HG03354 (cell line): ENCODE measurements at regions not wholly inside any gene's neighbourhood (a gene's known extent, or its start where the extent isn't known, plus 50 kb on each side); places are given as distances from the start of the nearest gene placed in this dataset.

Experiments
- ATAC-seq: cut with Tn5 transposase; IDR thresholded peaks from one replicate; pipeline ENCODE4 v1.9.1; 2021; ENCODE audit warnings: mild to moderate bottlenecking; ENCODE audit not compliant: unreplicated experiment, poor library complexity, severe bottlenecking

DNA sequence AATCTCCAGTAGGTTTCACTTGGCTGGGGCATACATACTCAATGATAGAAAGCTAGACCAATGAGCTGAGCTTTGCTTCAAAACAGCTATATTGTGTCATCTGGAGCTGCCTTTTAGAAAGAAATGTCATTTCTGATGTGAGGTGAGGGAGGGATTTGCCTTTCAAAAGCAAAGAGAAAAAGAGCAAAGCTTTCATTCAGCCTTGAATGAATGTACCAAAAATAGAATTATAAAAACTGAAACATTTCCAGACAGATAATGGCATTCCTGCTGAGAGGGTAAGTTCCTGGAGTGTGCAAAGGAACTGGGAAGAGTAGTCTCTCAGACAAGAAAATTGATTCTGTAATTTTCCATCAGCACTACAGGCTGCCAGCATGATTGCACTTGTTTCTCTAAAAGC, 710.0 kb downstream of the LRFN5 start:
- no peak for ATAC-seq

DNA sequence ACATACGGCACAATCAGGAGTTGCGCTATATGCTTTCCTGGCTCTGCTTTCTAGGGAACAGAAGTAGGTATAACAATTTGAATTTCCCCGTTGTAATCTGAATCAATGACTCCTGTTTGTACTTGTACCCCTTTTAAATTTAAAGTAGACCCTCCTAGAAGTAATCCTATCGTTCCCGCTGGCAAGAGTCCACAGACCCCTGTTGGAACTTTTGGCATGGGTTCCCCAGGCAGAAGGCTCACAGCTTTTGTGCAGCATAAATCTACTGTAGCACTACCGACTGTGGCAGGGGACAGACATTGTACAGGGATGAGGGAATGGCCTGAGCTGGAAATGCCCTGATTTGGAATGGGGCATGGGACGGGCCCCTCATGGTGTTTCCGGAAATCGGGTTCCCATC, 705.2 kb downstream of the LRFN5 start:
- ATAC-seq = no peak

DNA sequence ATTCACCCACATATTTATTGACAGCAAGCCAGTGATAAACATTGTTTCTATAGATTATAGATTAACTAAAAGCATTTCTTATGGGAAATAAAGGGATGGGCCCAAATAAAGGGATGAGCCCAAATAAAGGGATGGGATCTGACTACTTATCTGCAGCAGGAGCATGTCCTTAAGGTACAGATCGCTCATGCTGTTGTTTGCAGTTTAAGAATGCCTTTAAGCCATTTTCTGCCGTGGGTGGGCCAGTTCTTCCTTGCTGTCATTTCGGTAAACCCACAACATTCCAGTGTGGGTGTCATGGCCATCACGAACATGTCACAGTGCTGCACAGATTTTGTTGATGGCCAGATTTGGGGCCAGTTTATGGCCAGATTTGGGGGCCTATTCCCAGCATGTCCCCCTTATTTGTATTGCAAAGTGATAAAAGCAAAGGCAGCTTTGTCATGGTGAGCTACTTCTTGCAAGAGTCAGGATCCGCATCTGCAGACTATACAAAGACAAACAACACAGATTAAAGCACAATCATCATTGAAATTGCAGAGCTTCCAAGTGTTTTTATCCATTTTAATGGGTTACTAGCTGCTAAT, 700.7 kb downstream of the LRFN5 start:
- ATAC-seq = no peak

DNA sequence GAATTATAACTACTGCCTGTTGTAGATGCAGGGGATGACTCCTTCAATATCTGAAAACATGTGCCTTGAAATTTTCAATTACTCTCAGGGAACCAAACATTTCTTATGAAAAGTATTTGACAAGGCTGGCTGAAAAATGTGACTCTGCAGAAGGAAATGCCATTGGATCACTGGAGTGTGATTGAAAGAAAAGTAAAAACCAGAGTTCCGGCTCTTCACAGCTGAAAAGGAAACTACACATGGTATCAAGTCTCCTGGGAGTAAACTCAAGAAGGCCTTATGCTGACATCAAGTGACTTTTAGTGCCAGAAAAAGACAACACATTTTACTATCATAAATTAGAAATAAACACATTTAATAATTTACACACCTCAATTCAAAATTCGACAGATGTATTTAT, 693.0 kb downstream of the LRFN5 start:
- peak; percentile 98 for ATAC-seq

DNA sequence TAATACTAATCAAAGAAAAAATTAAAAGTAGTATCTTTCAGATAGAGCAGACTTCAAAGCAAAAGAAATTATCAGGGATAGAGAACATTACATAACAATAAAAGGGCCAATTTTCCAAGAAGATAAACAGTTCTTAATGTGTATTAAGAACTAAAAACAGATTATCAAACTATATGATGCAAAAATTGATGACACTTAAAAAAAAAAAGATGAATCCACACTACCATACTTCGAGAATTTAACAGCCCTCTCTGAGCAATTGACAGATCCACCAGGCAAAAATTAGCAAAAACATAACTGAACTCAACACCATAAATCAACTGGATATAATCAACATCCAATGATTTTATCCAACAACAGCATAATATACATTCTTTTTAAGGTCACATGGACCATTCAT, 686.5 kb downstream of the LRFN5 start:
- ATAC-seq = no peak

DNA sequence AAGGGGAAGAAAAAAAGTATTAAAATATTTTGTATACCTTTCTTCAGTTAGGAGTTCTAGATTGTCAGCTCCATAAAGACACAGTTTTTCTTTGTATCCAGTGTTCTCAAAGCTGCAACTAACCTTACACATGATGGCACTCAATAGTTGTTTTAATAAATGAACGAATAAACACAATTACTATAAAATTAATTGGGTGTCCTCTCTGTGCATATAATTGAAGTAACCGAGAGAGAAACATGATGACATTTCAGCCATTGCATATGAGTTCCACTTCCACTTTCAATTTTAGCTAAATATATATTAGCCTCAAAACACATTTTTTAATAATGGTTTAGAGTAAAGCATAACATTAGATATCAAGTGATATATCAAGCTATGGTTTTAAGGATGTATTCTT, 671.2 kb downstream of the LRFN5 start:
- no peak for ATAC-seq

DNA sequence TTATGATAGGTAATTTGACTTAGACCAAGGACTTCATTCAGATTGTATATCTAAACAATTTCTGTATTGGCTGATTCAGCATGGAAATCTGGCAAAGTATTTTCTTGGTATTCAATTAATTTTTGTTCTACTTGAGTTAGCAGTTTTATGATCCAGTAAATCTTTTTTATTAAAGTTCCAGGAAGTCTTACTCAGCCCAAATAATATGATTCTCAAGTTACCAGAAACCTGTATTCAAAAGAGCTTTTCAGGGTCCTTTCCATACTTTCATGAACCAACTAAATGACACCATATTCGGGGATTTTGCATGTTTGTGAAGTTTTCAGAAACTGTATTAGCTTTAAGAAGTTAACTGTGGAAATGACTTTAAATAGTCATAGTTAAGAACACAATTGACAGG, 662.6 kb downstream of the LRFN5 start:
- no peak for ATAC-seq

DNA sequence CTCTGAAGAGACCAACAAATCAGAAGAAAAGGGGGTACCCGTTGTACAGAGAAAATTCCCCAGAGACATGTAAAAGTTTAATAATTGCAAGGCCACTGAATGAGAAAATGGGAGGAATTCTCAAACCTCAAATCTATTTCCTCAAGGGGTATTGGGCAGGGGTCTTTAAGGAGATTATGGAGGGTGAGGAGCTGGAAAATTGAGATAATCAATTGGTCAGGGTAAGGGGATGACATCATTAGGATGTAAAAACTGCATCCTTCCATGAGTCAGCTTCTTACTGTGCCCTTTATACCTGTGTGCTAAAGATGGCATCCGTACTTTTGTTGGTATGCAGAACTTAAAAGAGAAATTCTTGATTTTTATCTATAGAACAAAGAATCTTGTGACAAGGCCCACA, 641.5 kb downstream of the LRFN5 start:
- ATAC-seq = no peak

DNA sequence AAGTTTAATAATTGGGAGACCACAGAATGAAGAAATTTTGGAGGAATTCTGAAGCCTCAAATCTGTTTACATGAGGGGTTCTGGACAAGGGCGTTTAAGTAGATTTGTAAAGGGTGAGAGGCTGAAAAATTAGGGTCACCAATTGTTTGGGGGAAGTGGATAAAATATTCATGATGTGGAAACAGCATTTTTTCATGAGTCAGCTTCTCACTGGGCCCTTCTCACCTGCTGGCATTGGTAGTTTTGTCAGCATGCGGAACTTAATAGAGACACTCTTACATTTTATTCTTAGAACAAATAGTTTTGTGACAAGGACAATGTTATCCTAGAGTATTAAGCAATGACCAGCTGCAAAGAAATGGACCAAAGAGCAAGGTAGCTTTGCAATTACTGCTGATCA, 634.4 kb downstream of the LRFN5 start:
- no peak for ATAC-seq

DNA sequence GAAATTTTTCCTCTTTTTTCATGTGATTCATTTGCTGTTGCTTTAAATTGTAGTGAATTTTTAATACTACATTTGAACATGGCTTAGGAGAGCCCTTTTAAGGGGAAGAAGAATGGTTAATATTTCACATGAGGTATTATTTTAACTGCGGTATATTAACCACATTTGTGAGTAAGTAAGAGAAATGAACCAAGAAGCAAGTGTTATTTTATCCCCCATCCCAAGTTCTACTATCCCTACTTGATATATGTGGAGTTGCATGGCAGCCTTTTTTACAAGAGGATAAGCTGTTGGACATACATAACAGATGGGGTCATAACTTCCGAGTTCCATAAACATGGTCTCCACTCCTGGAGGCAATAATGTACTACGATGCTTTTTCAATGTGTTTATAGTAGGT, 623.3 kb downstream of the LRFN5 start:
- no peak for ATAC-seq

DNA sequence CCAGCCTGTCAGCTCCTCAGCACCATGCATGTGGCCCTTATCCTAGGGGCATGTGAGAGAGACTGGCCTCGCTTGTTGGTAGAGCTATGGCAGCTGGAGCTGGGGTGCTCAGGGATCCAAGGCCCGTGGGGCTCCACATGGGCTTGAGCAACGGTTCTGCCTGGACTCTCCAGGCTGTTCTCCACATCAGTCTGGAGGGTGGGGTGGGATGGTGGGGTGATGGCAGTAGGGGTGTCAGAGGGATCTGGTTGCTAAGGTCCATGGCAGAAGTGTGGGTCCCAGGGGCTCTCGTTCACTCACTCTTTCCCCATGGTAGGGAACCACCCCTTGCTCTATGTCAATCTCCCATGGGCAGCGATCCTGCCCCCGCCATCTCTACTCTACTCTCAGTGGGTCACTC, 622.6 kb downstream of the LRFN5 start:
- ATAC-seq = no peak

DNA sequence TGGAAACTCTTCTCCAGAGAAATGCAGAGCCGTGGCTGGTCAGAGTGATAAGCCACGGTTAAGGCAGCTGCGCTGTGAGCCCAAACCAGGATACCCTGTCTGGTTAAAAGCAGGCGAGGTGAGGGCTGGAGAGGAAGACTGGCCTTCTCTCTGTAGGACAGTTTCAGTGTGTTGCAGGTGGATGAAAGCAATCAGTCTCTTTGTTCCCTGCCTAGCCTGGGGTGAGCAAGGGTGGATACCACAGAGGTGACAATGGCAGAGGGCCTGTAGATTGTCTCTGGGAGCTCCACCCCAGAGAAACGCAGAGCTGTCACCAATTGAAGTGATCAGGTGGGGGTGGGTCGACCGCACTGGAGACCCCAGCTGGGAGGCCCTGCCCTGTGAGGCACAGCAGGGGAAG, 621.9 kb downstream of the LRFN5 start:
- no peak for ATAC-seq

DNA sequence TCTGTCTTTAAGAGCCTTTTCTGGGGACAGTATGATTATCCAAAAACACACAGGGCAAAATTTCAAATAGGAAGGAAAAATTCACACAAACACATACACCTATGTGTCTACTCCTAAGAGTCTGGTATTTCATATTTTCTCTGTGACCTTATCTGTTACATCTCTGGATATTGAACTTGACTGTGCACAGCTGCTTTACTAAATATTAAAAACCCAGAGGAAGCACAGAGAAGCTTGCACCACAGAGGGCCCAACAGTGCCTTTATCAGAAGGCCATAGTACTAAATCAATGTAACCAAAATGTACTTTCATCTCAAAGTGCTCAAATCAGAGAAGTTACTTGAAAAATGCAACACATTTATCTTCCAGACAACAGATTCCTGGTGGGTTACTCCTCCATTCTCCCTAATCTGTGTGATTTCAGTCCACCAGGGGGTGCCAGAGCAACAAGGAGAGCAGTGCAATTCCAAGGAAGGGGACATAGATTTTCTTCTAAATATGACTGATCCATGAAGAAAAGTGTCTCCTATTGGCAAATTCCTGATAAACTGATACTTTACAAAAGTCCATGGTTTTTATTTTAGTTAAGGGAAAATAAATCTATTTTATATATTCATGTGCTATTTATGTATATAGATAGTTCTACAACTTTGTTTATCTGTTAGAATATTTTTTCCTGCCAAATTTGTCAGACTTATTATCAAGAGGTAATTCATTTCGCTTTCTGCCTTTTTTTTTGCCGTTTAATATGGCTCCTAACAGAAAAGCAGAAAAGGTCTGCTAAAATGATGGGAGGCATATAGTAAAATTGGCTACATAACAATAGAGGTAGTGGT, 617.6 kb downstream of the LRFN5 start:
- ATAC-seq = no peak

DNA sequence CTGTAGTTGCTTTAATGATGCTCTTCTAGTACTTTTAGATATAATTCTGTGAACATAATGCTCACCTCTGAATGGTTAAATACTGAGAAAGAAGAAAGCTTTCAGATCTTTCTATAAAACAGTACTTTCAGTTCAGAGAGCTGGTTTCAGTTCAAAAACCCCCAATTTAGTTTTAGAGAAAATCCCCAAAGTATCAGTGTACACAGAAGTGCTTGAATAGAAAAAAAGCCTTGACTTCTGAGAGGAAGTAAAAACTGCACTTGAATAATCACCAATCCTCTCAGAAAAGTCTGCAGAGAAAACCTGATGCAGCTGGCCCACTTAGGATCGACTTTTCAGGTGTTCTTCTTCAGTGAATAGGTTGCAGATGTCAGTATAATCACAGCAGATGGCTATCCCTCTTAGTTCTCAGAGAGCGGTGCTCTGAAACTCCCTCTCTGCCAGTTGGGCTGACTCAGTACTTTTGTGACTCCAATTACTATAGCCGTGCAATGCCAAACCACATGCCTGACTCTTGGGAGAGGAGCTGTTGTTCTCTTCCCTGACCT, 616.3 kb downstream of the LRFN5 start:
- peak; percentile 89 for ATAC-seq

DNA sequence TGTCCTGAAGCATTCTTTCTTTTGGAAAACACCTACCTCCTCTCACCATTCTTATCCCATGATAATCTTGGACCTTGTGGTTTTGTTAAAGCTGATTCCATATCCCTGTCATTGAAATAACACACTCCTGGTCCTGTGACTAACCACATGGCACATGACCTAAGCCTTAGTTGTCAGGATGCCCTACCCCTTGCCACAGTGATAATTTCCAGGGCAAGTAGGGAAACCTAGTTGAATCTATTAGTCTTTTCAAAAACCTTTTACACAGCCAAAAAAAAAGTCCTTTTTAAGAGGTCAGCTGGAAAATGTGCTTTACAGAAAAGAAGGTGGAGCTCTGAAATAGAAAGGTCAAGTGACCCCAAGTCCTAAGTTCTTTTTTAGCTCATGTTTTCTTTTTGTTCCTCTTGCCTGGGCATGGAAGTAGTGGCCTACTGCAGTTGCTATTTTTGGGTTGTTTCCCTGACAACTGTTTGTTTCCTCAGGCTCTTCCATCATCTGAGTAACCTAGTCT, 608.4 kb downstream of the LRFN5 start:
- ATAC-seq = no peak

DNA sequence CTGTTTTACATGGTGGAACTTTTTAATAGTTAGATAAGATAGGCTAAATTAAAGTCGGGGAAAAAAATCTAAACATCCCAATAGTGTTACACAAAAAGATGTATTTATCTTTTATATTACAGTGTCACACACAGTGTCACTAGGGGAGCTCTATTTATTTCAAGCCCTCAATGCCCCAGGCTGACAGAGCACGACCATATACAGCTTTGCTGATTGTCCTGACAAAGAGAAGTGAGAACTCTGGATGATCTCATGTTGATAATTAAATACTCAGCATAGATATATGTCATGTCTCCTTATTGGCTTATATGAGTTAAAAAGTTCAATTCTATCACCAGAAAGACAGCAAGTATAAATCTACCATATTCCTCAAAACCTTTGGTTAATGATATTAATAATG, 594.3 kb downstream of the LRFN5 start:
- ATAC-seq = no peak

DNA sequence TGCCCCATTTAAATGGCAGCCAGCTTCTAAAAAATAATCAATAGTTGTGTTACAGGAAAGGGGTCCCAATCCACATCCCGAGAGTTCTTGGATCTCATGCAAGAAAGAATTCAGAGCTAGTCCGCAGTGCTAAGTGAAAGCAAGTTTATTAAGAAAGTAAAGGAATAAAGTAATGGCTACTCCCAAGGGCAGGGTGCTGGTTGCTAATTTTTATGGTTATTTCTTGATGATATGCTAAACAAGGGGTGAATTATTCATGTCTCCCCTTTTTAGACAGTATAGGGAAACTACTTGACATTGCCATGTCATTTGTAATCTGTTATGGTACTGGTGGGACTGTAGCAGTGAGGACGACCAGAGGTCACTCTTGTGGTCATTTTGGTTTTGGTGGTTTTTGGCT, 591.3 kb downstream of the LRFN5 start:
- ATAC-seq = no peak

DNA sequence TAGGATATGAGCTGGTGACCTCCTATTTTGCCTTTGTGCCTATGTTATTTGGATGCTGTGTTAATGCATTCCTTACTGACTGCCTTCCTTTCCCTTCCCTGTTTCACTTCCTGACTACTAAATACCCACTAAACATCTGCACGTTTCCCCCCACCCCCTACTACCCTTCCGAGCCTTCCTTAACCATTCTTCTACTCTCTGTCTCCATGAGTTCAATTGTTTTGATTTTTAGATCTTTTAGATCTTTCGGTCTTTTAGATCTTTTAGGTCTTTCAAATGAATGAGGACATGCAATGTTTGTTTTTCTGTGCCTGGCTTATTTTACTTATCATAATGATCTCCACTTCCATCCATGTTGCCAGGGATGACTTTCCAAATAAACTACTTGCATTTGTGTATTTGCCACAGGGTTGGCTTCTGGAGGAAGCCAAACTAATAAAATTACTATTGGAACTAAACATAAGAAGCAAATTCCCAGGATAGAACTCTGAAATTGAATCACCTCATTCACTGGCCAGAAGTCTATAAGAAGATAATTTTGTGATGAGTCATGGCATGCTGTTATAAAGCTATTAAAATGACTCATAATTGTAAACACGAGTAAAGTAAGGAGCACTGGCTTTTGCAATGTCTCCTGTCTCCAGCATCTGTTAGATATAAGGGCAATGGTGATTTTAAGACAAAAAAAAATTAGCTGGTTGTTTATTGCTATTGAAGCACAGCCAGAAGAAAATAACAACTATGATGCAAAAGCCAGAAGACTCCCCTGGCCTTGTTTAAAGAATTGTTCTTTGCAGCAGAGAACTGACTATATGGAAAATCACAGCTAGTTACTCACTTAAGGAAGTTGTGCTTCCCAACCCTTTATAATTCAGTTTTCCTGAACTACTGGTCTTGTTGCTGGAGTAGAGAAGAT, 586.3 kb downstream of the LRFN5 start:
- no peak for ATAC-seq

DNA sequence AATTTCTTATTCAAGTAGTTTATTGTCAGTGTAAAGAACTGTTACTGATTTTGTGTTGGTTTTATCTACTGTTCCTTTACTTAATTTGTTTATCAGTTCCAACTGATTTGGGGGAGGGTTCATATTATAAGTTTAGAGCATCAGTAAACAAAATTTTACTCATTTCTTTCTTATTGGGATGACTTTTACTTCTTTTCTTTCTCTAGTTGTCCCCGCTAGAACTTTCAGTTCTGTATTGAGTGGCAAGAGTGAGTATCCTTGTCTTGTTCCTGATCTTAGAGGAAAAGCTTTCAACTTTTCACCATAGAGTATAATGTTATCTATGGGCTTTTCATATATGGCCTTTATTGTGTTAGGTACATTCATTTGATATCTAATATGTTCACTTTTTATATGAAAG, 584.1 kb downstream of the LRFN5 start:
- ATAC-seq = no peak

DNA sequence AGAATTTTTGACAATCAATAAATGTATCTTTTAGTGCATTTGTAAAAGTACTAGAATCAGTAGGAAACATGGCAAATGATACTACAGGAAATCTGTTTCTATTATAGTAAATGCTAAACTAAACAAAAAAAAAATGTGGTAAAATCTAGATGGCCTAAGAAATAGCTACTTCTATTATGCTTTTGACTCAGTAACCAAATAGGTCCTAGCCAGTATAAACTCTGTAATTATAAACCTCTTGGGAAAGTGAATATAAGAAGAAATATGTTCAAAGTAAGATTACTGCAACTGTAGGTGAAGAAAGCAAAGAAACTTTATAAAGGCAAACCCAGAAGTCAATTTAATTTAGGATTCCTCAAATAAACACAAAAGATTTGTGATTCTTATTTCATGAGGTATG, 581.2 kb downstream of the LRFN5 start:
- ATAC-seq = no peak
